HCT116 (cell line): ENCODE measurements at regions not wholly inside any gene's neighbourhood (a gene's known extent, or its start where the extent isn't known, plus 50 kb on each side); places are given as distances from the start of the nearest gene placed in this dataset.

Experiments
- ELF1 ChIP-seq: IDR thresholded peaks from 2 replicates; pipeline ENCODE4 v1.6.1; 2012; ENCODE audit warnings: low read depth, borderline replicate concordance
- EZH2 ChIP-seq: fragments of 200-600 bp; sonication (generic); IDR thresholded peaks from 2 replicates; pipeline ENCODE4 v1.6.1; 2017; ENCODE audit warnings: antibody characterized with exemption, mixed run types
- JUND ChIP-seq: IDR thresholded peaks from 2 replicates; pipeline ENCODE4 v1.6.1; 2012
- POLR2A ChIP-seq: IDR thresholded peaks from 2 replicates; pipeline ENCODE4 v1.7.0; 2011; ENCODE audit warnings: borderline replicate concordance; ENCODE audit not compliant: insufficient read depth, insufficient read length; ENCODE audit errors: extremely low read depth
- POLR2AphosphoS5 ChIP-seq: IDR thresholded peaks from 2 replicates; pipeline ENCODE4 v1.6.1; 2011; ENCODE audit warnings: mild to moderate bottlenecking, low read depth, low read length, moderate library complexity
- RAD21 ChIP-seq: IDR thresholded peaks from 2 replicates; pipeline ENCODE4 v1.6.1; 2012; ENCODE audit warnings: low read depth, mild to moderate bottlenecking
- SIN3A ChIP-seq: IDR thresholded peaks from 2 replicates; pipeline ENCODE4 v1.6.1; 2012; ENCODE audit warnings: low read depth
- SP1 ChIP-seq: IDR thresholded peaks from 2 replicates; pipeline ENCODE4 v1.6.1; 2012; ENCODE audit warnings: low read depth
- ZFX ChIP-seq: fragments of 450-650 bp; IDR thresholded peaks from 2 replicates; pipeline ENCODE4 v1.6.1; 2017
- TF ChIP-seq, protein P1 (sequence below), 3 experiments: fragments of 200-600 bp in 1 of 3; sonication (generic) in 1 of 3; IDR thresholded peaks in 2 of 3; conservative IDR thresholded peaks in 1 of 3; 2 replicates each; pipeline ENCODE4 v1.5.1; 2012 to 2017; ENCODE audit warnings: low read depth in 2 of 3, low read length in 2 of 3, antibody characterized with exemption in 1 of 3, borderline replicate concordance in 1 of 3, control low read depth in 1 of 3, mild to moderate bottlenecking in 1 of 3, mixed read lengths in 1 of 3, mixed run types in 1 of 3, moderate library complexity in 1 of 3; ENCODE audit not compliant: insufficient read depth in 1 of 3
- TF ChIP-seq, protein P2 (sequence below): IDR thresholded peaks from 2 replicates; pipeline ENCODE4 v1.6.1; 2012; ENCODE audit warnings: low read depth

DNA sequence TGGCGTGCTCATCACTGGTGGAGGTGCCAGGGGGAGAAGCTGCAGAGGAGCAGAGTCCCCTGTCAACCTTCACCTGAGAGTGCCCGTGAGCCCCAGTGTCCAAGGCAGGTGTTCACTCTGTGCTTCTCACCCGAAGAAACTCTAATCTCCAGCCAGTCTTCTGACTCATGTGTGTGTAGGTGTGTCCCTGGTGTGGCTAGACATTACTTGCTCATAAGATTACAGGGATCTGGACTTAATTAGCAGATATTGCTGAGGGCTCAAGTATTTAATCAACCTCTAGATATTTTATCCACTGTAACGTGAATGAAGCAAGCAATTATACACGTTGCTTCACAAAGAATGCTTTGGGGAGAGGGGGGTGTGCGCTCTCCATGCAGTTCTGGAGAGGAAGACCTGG is 72.5 kb downstream of the MED10 start:
- TF ChIP-seq, protein P1, sequence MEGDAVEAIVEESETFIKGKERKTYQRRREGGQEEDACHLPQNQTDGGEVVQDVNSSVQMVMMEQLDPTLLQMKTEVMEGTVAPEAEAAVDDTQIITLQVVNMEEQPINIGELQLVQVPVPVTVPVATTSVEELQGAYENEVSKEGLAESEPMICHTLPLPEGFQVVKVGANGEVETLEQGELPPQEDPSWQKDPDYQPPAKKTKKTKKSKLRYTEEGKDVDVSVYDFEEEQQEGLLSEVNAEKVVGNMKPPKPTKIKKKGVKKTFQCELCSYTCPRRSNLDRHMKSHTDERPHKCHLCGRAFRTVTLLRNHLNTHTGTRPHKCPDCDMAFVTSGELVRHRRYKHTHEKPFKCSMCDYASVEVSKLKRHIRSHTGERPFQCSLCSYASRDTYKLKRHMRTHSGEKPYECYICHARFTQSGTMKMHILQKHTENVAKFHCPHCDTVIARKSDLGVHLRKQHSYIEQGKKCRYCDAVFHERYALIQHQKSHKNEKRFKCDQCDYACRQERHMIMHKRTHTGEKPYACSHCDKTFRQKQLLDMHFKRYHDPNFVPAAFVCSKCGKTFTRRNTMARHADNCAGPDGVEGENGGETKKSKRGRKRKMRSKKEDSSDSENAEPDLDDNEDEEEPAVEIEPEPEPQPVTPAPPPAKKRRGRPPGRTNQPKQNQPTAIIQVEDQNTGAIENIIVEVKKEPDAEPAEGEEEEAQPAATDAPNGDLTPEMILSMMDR (IDR thresholded peaks at IDR 0.05 in 2 of 3, conservative IDR thresholded peaks at IDR 0.05 in 1 of 3; ENCODE audit: borderline replicate concordance in 1 of 3, insufficient read depth in 1 of 3, low read depth in 2 of 3, low read length in 2 of 3) = no peak
- TF ChIP-seq ZFX (no peak), EZH2 (no peak), POLR2AphosphoS5 (no peak), SIN3A (no peak), SP1 (no peak), POLR2A (no peak), ELF1 (no peak), RAD21 (no peak), JUND (no peak)
- TF ChIP-seq, protein P2, sequence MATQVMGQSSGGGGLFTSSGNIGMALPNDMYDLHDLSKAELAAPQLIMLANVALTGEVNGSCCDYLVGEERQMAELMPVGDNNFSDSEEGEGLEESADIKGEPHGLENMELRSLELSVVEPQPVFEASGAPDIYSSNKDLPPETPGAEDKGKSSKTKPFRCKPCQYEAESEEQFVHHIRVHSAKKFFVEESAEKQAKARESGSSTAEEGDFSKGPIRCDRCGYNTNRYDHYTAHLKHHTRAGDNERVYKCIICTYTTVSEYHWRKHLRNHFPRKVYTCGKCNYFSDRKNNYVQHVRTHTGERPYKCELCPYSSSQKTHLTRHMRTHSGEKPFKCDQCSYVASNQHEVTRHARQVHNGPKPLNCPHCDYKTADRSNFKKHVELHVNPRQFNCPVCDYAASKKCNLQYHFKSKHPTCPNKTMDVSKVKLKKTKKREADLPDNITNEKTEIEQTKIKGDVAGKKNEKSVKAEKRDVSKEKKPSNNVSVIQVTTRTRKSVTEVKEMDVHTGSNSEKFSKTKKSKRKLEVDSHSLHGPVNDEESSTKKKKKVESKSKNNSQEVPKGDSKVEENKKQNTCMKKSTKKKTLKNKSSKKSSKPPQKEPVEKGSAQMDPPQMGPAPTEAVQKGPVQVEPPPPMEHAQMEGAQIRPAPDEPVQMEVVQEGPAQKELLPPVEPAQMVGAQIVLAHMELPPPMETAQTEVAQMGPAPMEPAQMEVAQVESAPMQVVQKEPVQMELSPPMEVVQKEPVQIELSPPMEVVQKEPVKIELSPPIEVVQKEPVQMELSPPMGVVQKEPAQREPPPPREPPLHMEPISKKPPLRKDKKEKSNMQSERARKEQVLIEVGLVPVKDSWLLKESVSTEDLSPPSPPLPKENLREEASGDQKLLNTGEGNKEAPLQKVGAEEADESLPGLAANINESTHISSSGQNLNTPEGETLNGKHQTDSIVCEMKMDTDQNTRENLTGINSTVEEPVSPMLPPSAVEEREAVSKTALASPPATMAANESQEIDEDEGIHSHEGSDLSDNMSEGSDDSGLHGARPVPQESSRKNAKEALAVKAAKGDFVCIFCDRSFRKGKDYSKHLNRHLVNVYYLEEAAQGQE = no peak
